ENCODE measurements at regions not wholly inside any gene's neighbourhood (a gene's known extent, or its start where the extent isn't known, plus 50 kb on each side); places are given as distances from the start of the nearest gene placed in this dataset.

GRCh38 chr3:59268170-59268569 is 218.3 kb upstream of the CFAP20DC start:
- in situ Hi-C loops (cut with HindIII; ENCODE audit: low sequenced_read_pairs) = no loop called here

GRCh38 chr3:59267021-59267420 is 217.2 kb upstream of the CFAP20DC start:
- in situ Hi-C loops (cut with HindIII; ENCODE audit: low sequenced_read_pairs) = no loop called here

- in situ Hi-C loops (cut with HindIII; ENCODE audit: low sequenced_read_pairs) = no loop called here
These were observed 216.7 kb upstream of the CFAP20DC start for GRCh38 chr3:59266551-59266950.

GRCh38 chr3:59265566-59265965 is 215.7 kb upstream of the CFAP20DC start:
- in situ Hi-C loops (cut with HindIII; ENCODE audit: low sequenced_read_pairs) = no loop called here

- in situ Hi-C loops (cut with HindIII; ENCODE audit: low sequenced_read_pairs) = no loop called here
These were observed 214.5 kb upstream of the CFAP20DC start for GRCh38 chr3:59264366-59264765.

GRCh38 chr3:59263152-59263551 is 213.3 kb upstream of the CFAP20DC start:
- in situ Hi-C loops (cut with HindIII; ENCODE audit: low sequenced_read_pairs) = no loop called here

- in situ Hi-C loops (cut with HindIII; ENCODE audit: low sequenced_read_pairs) = no loop called here
These were observed 212.3 kb upstream of the CFAP20DC start for GRCh38 chr3:59262076-59262498.

- in situ Hi-C loops (cut with HindIII; ENCODE audit: low sequenced_read_pairs) = no loop called here
These were observed 211.2 kb upstream of the CFAP20DC start for GRCh38 chr3:59261009-59261408.

GRCh38 chr3:59258550-59259260 is 208.9 kb upstream of the CFAP20DC start:
- in situ Hi-C loops (cut with HindIII; ENCODE audit: low sequenced_read_pairs) = no loop called here

- in situ Hi-C loops (cut with HindIII; ENCODE audit: low sequenced_read_pairs) = no loop called here
These were observed 207.7 kb upstream of the CFAP20DC start for GRCh38 chr3:59257506-59257905.

GRCh38 chr3:59256230-59256629 is 206.4 kb upstream of the CFAP20DC start:
- in situ Hi-C loops (cut with HindIII; ENCODE audit: low sequenced_read_pairs) = no loop called here

- in situ Hi-C loops (cut with HindIII; ENCODE audit: low sequenced_read_pairs) = no loop called here
These were observed 205.2 kb upstream of the CFAP20DC start for GRCh38 chr3:59254976-59255375.

GRCh38 chr3:59254433-59254832 is 204.6 kb upstream of the CFAP20DC start:
- in situ Hi-C loops (cut with HindIII; ENCODE audit: low sequenced_read_pairs) = no loop called here

GRCh38 chr3:59253523-59253922 is 203.7 kb upstream of the CFAP20DC start:
- in situ Hi-C loops (cut with HindIII; ENCODE audit: low sequenced_read_pairs) = no loop called here

GRCh38 chr3:59251869-59252268 is 202.0 kb upstream of the CFAP20DC start:
- in situ Hi-C loops (cut with HindIII; ENCODE audit: low sequenced_read_pairs) = no loop called here

GRCh38 chr3:59250600-59250999 is 200.8 kb upstream of the CFAP20DC start:
- in situ Hi-C loops (cut with HindIII; ENCODE audit: low sequenced_read_pairs) = no loop called here

- in situ Hi-C loops (cut with HindIII; ENCODE audit: low sequenced_read_pairs) = no loop called here
These were observed 200.0 kb upstream of the CFAP20DC start for GRCh38 chr3:59249698-59250361.

- in situ Hi-C loops (cut with HindIII; ENCODE audit: low sequenced_read_pairs) = no loop called here
These were observed 199.2 kb upstream of the CFAP20DC start for GRCh38 chr3:59249004-59249403.

GRCh38 chr3:59247402-59247841 is 197.6 kb upstream of the CFAP20DC start:
- in situ Hi-C loops (cut with HindIII; ENCODE audit: low sequenced_read_pairs) = no loop called here

- in situ Hi-C loops (cut with HindIII; ENCODE audit: low sequenced_read_pairs) = no loop called here
These were observed 197.0 kb upstream of the CFAP20DC start for GRCh38 chr3:59246719-59247401.

- in situ Hi-C loops (cut with HindIII; ENCODE audit: low sequenced_read_pairs) = no loop called here
These were observed 196.2 kb upstream of the CFAP20DC start for GRCh38 chr3:59245859-59246501.
